Cerebellar cortex (tissue), 1 donor: ENCODE measurements at regions not wholly inside any gene's neighbourhood (a gene's known extent, or its start where the extent isn't known, plus 50 kb on each side); places are given as distances from the start of the nearest gene placed in this dataset.

ENCODE experiments used
- DNase-seq: peaks from one replicate; pipeline ENCODE4 v3.0.0-alpha.2; 2015; ENCODE audit warnings: low spot score

GRCh38 chr5:135662061-135662481, 83.3 kb upstream of the CXCL14 start:
- peak; percentile 1 for DNase-seq

GRCh38 chr5:135660826-135661575, 82.2 kb upstream of the CXCL14 start:
- DNase-seq: no peak

DNA sequence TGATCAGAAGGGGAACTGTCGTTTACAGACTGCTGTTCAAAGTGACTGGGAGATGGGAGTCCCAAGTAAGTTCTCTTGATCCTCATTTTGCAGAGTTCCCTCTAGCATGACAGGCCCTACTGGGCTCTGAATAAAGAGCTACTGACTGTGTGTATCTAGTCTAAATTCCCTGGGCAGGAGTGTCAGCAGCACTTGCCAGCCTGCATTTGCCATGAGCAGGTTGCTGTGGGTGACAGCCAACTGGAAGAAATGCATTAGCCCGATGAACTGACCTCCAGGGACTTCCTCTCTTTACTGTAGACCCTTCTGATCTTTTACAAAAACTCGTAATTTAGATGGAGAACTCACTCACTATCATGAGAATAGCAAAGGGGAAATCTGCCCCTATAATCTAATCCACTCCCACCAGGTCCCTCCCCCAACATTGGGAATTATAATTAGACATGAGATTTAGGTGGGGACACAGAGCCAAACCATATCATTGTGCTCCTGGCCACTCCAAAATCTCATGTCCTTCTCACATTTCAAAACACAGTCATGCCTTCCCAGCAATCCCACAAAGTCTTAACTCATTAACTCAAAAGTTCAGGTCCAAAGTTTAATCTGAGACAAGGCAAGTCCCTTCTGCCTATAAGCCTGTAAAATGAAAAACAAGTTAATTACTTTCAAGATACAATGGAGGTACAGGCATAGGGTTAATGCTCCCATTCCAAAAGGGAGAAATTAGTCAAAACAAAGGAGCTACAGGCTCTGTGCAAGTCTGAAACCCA, 78.9 kb upstream of the CXCL14 start:
- DNase-seq: no peak

GRCh38 chr5:135655468-135655815, 76.7 kb upstream of the CXCL14 start:
- no peak for DNase-seq

- no peak for DNase-seq
Measured at GRCh38 chr5:135654761-135655467, 76.1 kb upstream of the CXCL14 start.

- DNase-seq: no peak
Measured at GRCh38 chr5:135651156-135651555, 72.4 kb upstream of the CXCL14 start.

DNA sequence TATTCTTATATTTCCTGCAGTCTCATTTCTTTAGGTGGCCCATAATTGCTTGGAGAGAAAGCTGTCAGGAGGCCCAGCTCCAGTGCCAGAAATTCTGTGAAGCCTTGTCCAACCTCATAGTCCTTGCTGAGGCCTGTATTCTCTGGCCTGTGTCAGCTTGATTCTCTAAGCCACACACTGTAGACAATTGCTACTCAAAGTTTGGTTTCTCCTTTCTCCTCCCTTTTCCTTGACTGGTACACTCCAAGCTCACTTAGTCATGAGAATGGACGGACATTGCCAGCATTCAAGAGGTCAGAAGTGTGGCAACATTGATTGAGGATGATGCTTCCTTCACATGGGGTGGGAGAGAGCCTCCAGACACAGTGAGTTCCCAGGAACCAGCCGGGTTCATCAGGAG, 71.3 kb upstream of the CXCL14 start:
- no peak for DNase-seq

DNA sequence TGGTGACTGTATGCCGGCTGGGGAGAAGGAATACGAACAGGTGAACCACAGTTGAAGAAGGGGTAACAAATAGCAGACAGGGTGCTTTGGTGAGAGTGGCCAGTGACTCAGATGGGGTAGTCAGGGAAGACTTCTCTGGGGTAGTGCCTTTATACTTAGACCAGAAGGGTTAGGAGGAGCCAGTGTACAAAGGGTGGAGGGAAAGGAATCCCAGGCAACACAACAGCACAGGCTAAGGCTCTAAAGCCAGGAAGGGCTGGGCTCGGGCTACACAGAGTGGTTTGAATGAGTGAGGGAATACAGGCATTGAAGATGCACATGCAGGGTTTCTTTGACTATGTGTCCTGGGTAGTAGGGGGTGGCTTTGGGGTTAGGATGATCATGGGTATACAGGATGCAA, 70.6 kb upstream of the CXCL14 start:
- DNase-seq: no peak

DNA sequence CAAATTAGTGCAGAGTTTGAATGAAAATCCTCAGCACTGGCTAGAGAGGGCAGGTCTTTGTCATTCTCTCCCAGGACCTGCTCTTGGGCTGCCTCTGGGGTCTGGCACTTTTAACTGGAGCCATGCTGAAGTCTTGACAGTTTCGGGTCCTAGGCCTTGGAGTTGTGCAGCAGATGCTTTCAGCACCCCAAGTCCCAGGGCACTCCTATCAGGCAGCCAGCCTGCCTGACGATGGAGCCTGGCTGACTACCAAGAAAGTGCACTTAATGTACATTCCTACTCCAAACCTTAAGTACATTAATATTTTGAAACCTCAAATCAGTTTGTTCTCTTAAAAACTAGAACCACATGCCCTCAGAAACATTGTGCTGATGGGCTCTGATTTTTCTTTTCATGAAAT, 69.3 kb upstream of the CXCL14 start:
- no peak for DNase-seq

- DNase-seq: peak; percentile 41
Measured at GRCh38 chr5:135645336-135646180, 66.8 kb upstream of the CXCL14 start.

- DNase-seq: peak; percentile 73
Measured at GRCh38 chr5:135644816-135645215, 66.0 kb upstream of the CXCL14 start.

GRCh38 chr5:135643881-135644766, 65.3 kb upstream of the CXCL14 start:
- peak; percentile 2 for DNase-seq

GRCh38 chr5:135642934-135643333, 64.1 kb upstream of the CXCL14 start:
- no peak for DNase-seq

DNA sequence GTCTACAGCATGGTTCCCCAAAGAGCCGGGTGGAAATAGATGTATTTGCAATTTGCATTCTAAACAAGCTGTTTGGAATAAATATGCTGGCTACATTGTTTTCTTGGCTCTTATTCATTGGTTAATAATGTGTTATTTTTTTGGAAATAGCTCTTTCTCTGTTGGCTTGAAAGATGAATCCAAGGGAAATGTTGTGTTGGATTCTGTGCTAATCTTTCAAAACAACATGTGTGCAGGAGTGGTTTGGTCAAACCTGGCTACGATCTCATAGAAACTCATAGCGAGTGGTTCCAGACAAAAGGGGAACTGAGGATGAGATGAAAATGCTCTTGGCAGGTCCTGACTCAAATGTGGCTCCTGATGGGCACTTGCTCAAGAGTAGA, 63.7 kb upstream of the CXCL14 start:
- no peak for DNase-seq

GRCh38 chr5:135641734-135642487, 63.1 kb upstream of the CXCL14 start:
- no peak for DNase-seq

DNA sequence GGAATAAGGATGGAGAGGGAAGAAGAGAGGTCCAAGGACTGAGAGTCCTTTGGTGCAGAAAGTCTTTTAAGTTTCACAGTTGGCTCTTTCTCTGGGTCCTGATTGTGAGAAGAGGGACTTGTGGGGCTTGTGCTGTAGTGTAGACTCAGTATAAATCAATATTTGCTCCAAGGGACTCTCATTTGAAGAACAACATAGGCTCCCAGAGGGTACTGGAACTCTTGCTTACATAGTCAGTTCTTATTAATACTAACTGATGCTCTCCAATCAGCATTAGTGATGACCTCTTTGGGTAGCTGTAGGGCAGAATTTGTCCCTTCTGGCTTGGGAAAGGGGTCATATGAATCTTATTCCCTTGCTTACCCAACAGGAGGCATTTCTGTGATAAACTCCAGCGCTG, 62.5 kb upstream of the CXCL14 start:
- DNase-seq: no peak

GRCh38 chr5:135635451-135635850, 56.7 kb upstream of the CXCL14 start:
- no peak for DNase-seq

DNA sequence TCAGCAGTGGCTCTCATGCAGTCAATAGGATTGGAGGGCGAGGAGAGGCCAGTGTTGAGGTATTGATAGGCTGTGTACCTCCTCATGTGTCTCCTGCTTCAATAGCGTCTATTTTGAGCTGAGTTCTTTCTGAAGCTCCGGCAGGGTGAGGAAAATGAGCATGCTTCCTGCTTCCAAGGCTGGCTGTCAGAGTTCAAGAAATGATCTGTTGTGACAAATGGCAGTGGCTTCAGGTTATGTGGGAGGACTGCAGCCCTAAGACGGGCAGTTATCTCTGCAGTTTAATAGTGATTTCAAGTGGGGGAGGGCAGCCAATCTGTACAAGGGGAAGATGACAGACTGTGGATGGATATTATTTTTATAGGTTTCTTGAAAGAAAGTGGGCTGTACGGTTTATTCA, 54.0 kb upstream of the CXCL14 start:
- no peak for DNase-seq

DNA sequence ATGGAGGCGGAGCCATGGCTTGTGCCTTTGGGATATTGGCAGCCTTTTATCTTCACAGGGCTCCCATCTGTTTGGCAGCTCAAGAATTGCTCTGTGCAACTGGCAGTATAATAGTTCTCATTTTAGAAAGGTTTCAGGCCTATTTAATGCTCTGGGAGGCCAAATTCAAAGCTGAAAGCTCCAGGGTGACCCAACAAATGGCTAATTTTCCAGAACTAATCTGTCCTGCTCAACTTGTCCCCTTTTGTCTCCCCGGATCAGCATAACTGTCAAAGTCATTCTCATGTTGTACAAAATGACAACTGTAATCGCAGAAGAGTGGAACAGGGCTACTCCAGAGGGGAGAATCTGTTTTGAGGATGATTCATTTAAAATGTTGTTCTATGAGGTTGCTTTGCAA, 52.6 kb upstream of the CXCL14 start:
- peak; percentile 10 for DNase-seq

DNA sequence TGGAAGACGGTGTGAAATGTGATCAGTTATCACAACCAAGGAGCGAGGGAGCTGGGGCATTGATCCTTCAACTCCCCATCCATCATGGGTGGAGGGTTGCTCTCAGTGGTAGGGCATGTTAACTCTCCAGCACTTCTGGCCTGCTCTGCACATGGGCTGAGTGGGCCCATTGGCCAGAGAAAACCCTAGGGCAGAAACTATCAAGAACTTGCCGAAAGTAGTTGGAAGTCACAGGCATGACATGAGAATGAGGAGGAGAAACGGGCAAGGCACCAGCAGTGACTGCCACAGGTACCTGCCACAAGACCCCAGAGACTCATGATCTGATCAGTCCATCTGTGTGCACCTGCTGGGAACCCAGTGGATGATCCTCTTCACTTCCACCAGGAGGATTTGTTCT, 50.9 kb upstream of the CXCL14 start:
- no peak for DNase-seq
